MG63 (cell line): ENCODE measurements at regions not wholly inside any gene's neighbourhood (a gene's known extent, or its start where the extent isn't known, plus 50 kb on each side); places are given as distances from the start of the nearest gene placed in this dataset.

ENCODE experiments used
- DNase-seq: peaks from one replicate; pipeline ENCODE4 v3.0.0-alpha.2; 2020
- H3K27me3 ChIP-seq: fragments of 250-450 bp; sonication (Bioruptor Pico); 2 replicates; pipeline ENCODE4 v1.5.1; 2020; ENCODE audit warnings: mild to moderate bottlenecking, moderate library complexity
- H3K36me3 ChIP-seq: fragments of 250-450 bp; sonication (Bioruptor Pico); 2 replicates; pipeline ENCODE4 v1.5.1; 2020; ENCODE audit warnings: mild to moderate bottlenecking, moderate library complexity
- H3K4me3 ChIP-seq: fragments of 250-450 bp; sonication (Bioruptor Pico); 2 replicates; pipeline ENCODE4 v1.5.1; 2020; ENCODE audit warnings: mild to moderate bottlenecking, moderate library complexity
- H3K9me3 ChIP-seq: fragments of 250-450 bp; sonication (Bioruptor Pico); 2 replicates; pipeline ENCODE4 v1.5.1; 2020; ENCODE audit warnings: mild to moderate bottlenecking, moderate library complexity

- 0 out of 2 replicates have a peak, but pooled peaks cover 3% of the 10 kb centered on the region for H3K27me3 ChIP-seq
- no peaks in the 10 kb centered on the region for H3K9me3 ChIP-seq
- H3K36me3 ChIP-seq = no peaks in the 10 kb centered on the region
- no peak for DNase-seq
- no peak overlapping the region for H3K4me3 ChIP-seq
Measured at GRCh38 chr10:52918714-52919305, 146.2 kb upstream of the MBL2 start.

GRCh38 chr10:52915391-52915790, 142.8 kb upstream of the MBL2 start:
- no peaks in the 10 kb centered on the region for H3K36me3 ChIP-seq
- H3K9me3 ChIP-seq = no peaks in the 10 kb centered on the region
- 0 out of 2 replicates have a peak, but pooled peaks cover 3% of the 10 kb centered on the region for H3K27me3 ChIP-seq
- H3K4me3 ChIP-seq = no peak overlapping the region
- DNase-seq = no peak

GRCh38 chr10:52911163-52911562, 138.6 kb upstream of the MBL2 start:
- H3K27me3 ChIP-seq = no peaks in the 10 kb centered on the region
- H3K4me3 ChIP-seq = no peak overlapping the region
- no peaks in the 10 kb centered on the region for H3K9me3 ChIP-seq
- DNase-seq = no peak
- H3K36me3 ChIP-seq = no peaks in the 10 kb centered on the region

GRCh38 chr10:52908478-52908877, 135.9 kb upstream of the MBL2 start:
- DNase-seq = no peak
- no peak overlapping the region for H3K4me3 ChIP-seq
- H3K36me3 ChIP-seq = no peaks in the 10 kb centered on the region
- H3K9me3 ChIP-seq = no peaks in the 10 kb centered on the region
- H3K27me3 ChIP-seq = no peaks in the 10 kb centered on the region

GRCh38 chr10:52906046-52906445, 133.5 kb upstream of the MBL2 start:
- H3K27me3 ChIP-seq = no peaks in the 10 kb centered on the region
- H3K9me3 ChIP-seq = no peaks in the 10 kb centered on the region
- H3K4me3 ChIP-seq = no peak overlapping the region
- H3K36me3 ChIP-seq = no peaks in the 10 kb centered on the region
- DNase-seq = no peak

DNA sequence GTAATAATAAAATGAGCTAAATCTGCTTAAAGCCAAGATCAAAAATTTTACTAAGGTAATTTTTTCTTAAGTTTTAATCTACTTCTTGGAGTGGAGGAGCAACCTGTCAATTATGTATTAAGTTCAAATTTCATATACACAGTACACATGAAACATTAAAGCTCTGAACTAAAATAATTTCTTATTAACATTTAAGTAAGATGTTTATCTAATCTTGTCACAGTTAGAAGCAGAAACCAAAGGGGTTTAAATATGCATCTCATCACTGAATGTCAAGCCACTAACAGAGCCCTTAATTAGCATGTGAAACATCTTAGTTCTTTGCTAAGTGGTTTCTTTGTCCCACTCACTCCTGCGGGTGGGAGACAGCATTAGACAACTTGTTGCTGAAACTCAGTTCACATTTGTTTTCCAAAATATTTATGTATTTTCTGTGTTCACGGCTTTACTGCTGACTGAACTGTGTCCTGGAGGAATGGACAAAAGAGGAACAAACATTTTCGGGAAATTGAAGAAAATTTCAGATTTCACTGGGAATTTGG, 130.9 kb upstream of the MBL2 start:
- Histone ChIP-seq H3K4me3 (no peak overlapping the region), H3K36me3 (no peaks in the 10 kb centered on the region), H3K27me3 (no peaks in the 10 kb centered on the region), H3K9me3 (no peaks in the 10 kb centered on the region)
- no peak for DNase-seq

DNA sequence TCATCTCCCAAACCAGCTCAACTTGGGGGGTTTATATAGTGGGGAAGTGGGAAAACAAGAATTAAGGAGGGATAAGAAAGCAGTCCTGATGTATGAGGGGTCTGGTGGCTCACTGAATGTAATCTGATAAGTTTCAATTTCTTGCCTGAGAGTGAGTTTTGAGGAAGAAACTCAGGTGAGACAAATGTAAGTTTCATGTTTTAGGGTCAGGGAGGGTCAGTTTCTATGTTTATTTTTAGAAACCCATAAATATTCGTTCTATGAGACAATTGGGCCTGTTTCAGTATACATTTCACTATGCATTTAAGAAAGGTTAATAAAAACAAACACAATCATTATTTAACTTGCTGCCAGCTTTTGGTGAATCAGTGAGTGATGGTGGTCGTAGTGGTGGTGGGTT, 128.0 kb upstream of the MBL2 start:
- DNase-seq = no peak
- Histone ChIP-seq H3K9me3 (no peaks in the 10 kb centered on the region), H3K36me3 (no peaks in the 10 kb centered on the region), H3K27me3 (no peaks in the 10 kb centered on the region), H3K4me3 (no peak overlapping the region)

DNA sequence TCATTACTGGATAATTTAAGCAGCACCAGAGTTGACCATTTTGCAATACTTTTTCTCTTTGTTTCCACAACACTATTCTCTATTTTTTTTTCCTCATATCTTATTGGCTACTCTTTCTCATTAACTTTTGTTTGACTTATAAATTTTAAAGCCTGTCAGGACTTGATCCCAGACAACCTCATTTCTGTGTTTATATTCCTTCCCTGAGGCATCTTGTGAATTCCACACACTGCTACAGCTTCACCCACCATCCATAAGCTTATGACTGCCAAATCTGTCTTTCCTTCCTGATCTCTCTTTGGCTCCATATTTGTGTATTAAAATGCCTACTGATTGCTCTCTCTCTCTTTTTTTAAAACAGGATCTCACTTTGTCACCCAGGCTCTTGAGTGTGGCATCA, 124.6 kb upstream of the MBL2 start:
- no peaks in the 10 kb centered on the region for H3K9me3 ChIP-seq
- H3K4me3 ChIP-seq = no peak overlapping the region
- no peak for DNase-seq
- H3K36me3 ChIP-seq = no peaks in the 10 kb centered on the region
- H3K27me3 ChIP-seq = no peaks in the 10 kb centered on the region; the same call in 1 of the 2 replicates

DNA sequence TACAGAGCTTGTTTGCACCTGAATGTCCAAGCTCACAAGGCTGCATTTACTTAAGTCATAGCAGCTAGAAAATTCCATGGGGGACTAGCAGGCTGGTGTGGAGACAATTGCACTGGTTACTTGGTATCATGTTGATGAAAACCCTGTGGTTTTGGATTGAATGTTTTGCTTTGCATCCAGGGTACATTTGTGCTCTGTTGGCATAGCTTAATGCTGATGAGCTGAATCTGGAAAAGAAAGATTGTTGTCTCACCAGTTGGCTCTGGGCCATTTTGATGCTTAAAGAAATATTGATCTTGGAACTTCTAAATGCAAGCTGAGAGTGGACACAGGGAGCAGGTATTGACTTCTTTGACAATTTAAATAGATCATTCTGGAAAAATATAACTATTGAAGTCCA, 122.5 kb upstream of the MBL2 start:
- Histone ChIP-seq H3K9me3 (no peaks in the 10 kb centered on the region), H3K36me3 (no peaks in the 10 kb centered on the region), H3K27me3 (no peaks in the 10 kb centered on the region; the same call in 1 of the 2 replicates), H3K4me3 (no peak overlapping the region)
- no peak for DNase-seq

- Histone ChIP-seq H3K27me3 (no peaks in the 10 kb centered on the region; the same call in 1 of the 2 replicates), H3K9me3 (no peaks in the 10 kb centered on the region), H3K4me3 (no peak overlapping the region), H3K36me3 (no peaks in the 10 kb centered on the region)
- DNase-seq = no peak
Measured at GRCh38 chr10:52890281-52890680, 117.7 kb upstream of the MBL2 start.

GRCh38 chr10:52889611-52890010, 117.0 kb upstream of the MBL2 start:
- H3K27me3 ChIP-seq = no peaks in the 10 kb centered on the region; the same call in 1 of the 2 replicates
- no peak for DNase-seq
- H3K9me3 ChIP-seq = no peaks in the 10 kb centered on the region
- no peaks in the 10 kb centered on the region for H3K36me3 ChIP-seq
- no peak overlapping the region for H3K4me3 ChIP-seq

GRCh38 chr10:52883996-52884871, 111.7 kb upstream of the MBL2 start:
- no peak overlapping the region for H3K4me3 ChIP-seq
- DNase-seq = no peak
- H3K27me3 ChIP-seq = no peaks in the 10 kb centered on the region; the same call in 1 of the 2 replicates
- H3K36me3 ChIP-seq = no peaks in the 10 kb centered on the region
- no peaks in the 10 kb centered on the region for H3K9me3 ChIP-seq

GRCh38 chr10:52879091-52879807, 106.7 kb upstream of the MBL2 start:
- Histone ChIP-seq H3K36me3 (no peaks in the 10 kb centered on the region), H3K4me3 (no peak overlapping the region), H3K9me3 (no peaks in the 10 kb centered on the region), H3K27me3 (no peaks in the 10 kb centered on the region)
- DNase-seq = no peak

DNA sequence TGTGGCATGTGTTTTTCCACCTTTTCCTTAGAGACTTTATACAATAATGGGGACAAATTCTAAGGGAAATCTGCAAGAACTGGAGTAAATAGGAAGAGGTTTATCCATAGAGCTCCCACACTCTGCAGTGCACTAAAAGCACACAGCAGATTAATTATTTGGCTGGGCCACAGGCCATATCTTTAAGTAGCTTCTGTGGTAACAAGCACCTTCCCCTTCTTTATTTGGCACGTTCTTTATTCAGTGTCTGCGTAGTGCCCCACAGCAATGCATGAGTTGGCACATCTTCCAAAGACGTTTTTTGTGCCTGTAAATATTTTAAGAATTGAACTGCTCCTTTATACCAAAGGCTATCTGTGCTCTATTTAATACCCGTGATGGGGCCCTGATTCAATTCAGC, 104.9 kb upstream of the MBL2 start:
- Histone ChIP-seq H3K4me3 (no peak overlapping the region), H3K9me3 (no peaks in the 10 kb centered on the region), H3K36me3 (no peaks in the 10 kb centered on the region), H3K27me3 (no peaks in the 10 kb centered on the region)
- no peak for DNase-seq

DNA sequence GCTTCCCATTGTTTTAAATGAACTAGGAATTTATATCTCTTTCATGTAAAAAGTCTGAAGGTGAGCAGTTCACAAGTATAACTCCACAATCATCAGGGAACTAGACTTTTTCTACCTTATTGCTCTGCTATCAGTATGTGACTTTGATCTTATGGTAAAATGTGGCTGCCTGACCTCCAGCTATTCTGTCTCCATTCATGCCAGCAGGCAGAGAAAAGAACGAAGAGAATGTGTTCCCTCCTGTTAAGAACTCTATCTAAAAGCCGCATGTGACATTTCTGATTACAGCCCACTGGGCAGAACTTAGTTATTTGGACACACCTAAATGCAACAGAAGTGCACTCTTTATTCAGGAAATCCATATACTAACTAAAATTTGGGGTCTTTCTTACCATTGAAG, 102.8 kb upstream of the MBL2 start:
- DNase-seq = no peak
- H3K4me3 ChIP-seq = no peak overlapping the region
- H3K36me3 ChIP-seq = no peaks in the 10 kb centered on the region
- no peaks in the 10 kb centered on the region for H3K9me3 ChIP-seq
- no peaks in the 10 kb centered on the region for H3K27me3 ChIP-seq

GRCh38 chr10:52874581-52874980, 102.0 kb upstream of the MBL2 start:
- H3K9me3 ChIP-seq = no peaks in the 10 kb centered on the region
- H3K36me3 ChIP-seq = no peaks in the 10 kb centered on the region
- DNase-seq = no peak
- H3K27me3 ChIP-seq = no peaks in the 10 kb centered on the region
- no peak overlapping the region for H3K4me3 ChIP-seq

DNA sequence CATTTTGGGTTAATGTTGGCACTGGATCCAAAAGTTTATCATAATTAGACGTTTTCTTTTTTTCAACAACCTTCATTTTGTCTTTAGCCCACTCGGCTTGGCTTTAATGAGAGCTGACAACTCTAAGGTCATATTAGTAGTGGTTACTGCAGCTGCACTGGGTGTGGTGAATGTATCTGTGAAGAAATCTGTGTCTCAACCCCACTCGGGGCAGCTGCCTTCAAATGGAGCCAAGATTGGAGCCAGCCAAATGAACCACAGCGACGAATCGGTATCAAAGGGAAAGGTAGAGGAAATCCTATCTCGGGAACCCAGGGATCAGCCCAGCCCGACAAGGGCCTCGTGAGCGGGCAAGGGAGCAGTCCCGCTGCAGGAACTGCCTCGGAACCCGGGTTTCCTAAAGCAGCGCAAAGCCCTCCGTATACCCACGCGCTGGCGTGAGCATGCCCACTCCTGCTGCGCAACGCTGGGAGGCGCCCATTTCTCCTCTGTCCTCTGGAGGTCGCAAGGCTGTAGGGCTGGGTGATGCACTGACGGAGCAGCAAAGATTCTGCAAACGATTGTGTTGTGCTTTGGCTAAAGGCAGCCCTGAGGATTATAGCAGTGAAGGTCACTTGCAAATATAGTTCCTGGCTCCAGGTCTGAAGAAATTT, 98.7 kb upstream of the MBL2 start:
- no peaks in the 10 kb centered on the region for H3K9me3 ChIP-seq
- no peak overlapping the region for H3K4me3 ChIP-seq
- DNase-seq = no peak
- no peaks in the 10 kb centered on the region for H3K36me3 ChIP-seq
- no peaks in the 10 kb centered on the region for H3K27me3 ChIP-seq
